ENCODE measurements at regions not wholly inside any gene's neighbourhood (a gene's known extent, or its start where the extent isn't known, plus 50 kb on each side); places are given as distances from the start of the nearest gene placed in this dataset.

GRCh38 chr5:12248831-12249230, 344.6 kb upstream of the CTNND2 start:
- no peak for DNase-seq (ENCODE audit: low spot score)

- DNase-seq (ENCODE audit: low spot score): no peak
Measured at GRCh38 chr5:12246036-12246435, 341.8 kb upstream of the CTNND2 start.

GRCh38 chr5:12245429-12245828, 341.2 kb upstream of the CTNND2 start:
- no peak for DNase-seq (ENCODE audit: low spot score)

GRCh38 chr5:12242950-12243888, 339.0 kb upstream of the CTNND2 start:
- no peak for DNase-seq (ENCODE audit: low spot score)

GRCh38 chr5:12237837-12238575, 333.8 kb upstream of the CTNND2 start:
- no peak for DNase-seq (ENCODE audit: low spot score)

- no peak for DNase-seq (ENCODE audit: low spot score)
Measured at GRCh38 chr5:12230659-12231058, 326.4 kb upstream of the CTNND2 start.

GRCh38 chr5:12217039-12217438, 312.8 kb upstream of the CTNND2 start:
- no peak for DNase-seq (ENCODE audit: low spot score)

GRCh38 chr5:12214267-12215015, 310.2 kb upstream of the CTNND2 start:
- no peak for DNase-seq (ENCODE audit: low spot score)

GRCh38 chr5:12208366-12209100, 304.3 kb upstream of the CTNND2 start:
- DNase-seq (ENCODE audit: low spot score): no peak

- DNase-seq (ENCODE audit: low spot score): no peak
Measured at GRCh38 chr5:12204761-12205160, 300.5 kb upstream of the CTNND2 start.

- no peak for DNase-seq (ENCODE audit: low spot score)
Measured at GRCh38 chr5:12193536-12193935, 289.3 kb upstream of the CTNND2 start.

GRCh38 chr5:12183003-12183402, 278.8 kb upstream of the CTNND2 start:
- no peak for DNase-seq (ENCODE audit: low spot score)

- no peak for DNase-seq (ENCODE audit: low spot score)
Measured at GRCh38 chr5:12177851-12178250, 273.6 kb upstream of the CTNND2 start.

- DNase-seq (ENCODE audit: low spot score): no peak
Measured at GRCh38 chr5:12177225-12177624, 273.0 kb upstream of the CTNND2 start.

- no peak for DNase-seq (ENCODE audit: low spot score)
Measured at GRCh38 chr5:12175914-12176585, 271.8 kb upstream of the CTNND2 start.

GRCh38 chr5:12174734-12175133, 270.5 kb upstream of the CTNND2 start:
- DNase-seq (ENCODE audit: low spot score): no peak

- no peak for DNase-seq (ENCODE audit: low spot score)
Measured at GRCh38 chr5:12169536-12169935, 265.3 kb upstream of the CTNND2 start.

- DNase-seq (ENCODE audit: low spot score): no peak
Measured at GRCh38 chr5:12162863-12163262, 258.6 kb upstream of the CTNND2 start.

GRCh38 chr5:12147513-12147912, 243.3 kb upstream of the CTNND2 start:
- DNase-seq (ENCODE audit: low spot score): no peak

GRCh38 chr5:12141496-12141895, 237.2 kb upstream of the CTNND2 start:
- no peak for DNase-seq (ENCODE audit: low spot score)

GRCh38 chr5:12133520-12133919, 229.3 kb upstream of the CTNND2 start:
- DNase-seq (ENCODE audit: low spot score): no peak

All from mucosa of gallbladder (tissue), 1 donor.